ENCODE measurements at regions not wholly inside any gene's neighbourhood (a gene's known extent, or its start where the extent isn't known, plus 50 kb on each side); places are given as distances from the start of the nearest gene placed in this dataset.

DNA sequence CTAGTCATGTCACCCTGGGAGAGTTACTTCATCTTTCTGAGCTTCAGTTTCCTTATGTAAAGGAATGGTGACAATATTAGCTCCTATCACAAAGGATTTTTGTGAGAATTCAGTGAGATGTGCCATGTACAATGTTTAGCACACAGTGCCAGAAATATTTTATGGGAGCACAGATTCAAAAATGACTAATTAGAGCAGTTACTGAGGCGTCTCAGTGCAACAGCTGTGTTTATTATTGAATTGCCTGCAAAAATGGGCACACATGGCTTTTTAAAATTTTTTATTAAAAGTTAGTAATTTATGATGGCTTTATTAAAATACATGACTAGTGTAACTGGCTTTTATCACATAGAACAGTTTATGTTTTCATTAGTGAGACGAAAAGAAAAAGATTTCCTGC lies 134.3 kb upstream of the AHI1 start:
- WGBS (ENCODE audit: insufficient coverage), result no CpG with 5 or more reads among the region's 2 CpGs

DNA sequence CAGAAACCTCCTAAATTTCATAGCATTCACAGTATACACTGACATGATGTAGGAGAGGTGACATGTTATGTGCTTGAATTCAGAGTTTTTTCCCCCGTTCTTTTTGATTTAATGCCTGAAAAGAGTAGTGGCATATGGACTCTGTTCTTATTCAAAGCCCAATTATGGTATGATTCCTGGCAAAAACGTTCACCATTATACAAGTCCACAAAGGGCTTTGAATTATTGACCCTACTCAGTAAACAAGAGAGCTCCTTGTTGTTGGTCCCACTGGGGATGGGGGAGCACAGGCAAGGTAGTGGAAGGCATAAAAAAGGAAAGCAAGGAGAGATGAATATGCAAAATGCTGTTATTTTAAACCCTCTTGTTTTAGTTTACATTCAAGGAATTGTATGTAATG lies 136.0 kb upstream of the AHI1 start:
- CTCF ChIA-PET, result interaction anchor here (1.4 kb wide), 1 partner anchor 78 kb away, joined by 3 read pairs; no protein-coding TSS in a partner anchor
- POLR2A ChIA-PET, result no interaction called here
- Histone ChIP-seq H3K4me1 (ENCODE audit: control extremely low read depth in 1 of 4, control insufficient read depth in 4 of 4, insufficient read depth in 4 of 4, low read length in 3 of 4) (no peaks in the 10 kb centered on the region), H3K4me3 (ENCODE audit: control insufficient read depth in 1 of 7, extremely low read depth in 1 of 7, insufficient read depth in 4 of 7, low read depth in 2 of 7, low read length in 6 of 7) (no peak overlapping the region), H3K9me3 (ENCODE audit: control extremely low read depth in 1 of 5, control insufficient read depth in 4 of 5, insufficient read depth in 2 of 5, low read depth in 1 of 5, low read length in 4 of 5) (no peaks in the 10 kb centered on the region), H3K36me3 (ENCODE audit: control insufficient read depth in 4 of 4, insufficient read depth in 4 of 4, low read length in 3 of 4) (no peaks in the 10 kb centered on the region), H3K27ac (ENCODE audit: insufficient read depth in 1 of 2, low read depth in 1 of 2, low read length in 2 of 2, poor library complexity in 1 of 2, severe bottlenecking in 2 of 2) (no peak overlapping the region), H3K27me3 (replicated peaks in 2 of 5; ENCODE audit: control insufficient read depth in 4 of 5, insufficient read depth in 5 of 5, low read length in 4 of 5) (no peaks in the 10 kb centered on the region)
- no CpG with 5 or more reads among the region's 2 CpGs for WGBS (ENCODE audit: insufficient coverage)
- no peak for DNase-seq

More for the DNA sequence above, 134.3 kb upstream of the AHI1 start:
- POLR2A ChIA-PET, result no interaction called here
- H3K9me3 ChIP-seq (ENCODE audit: control extremely low read depth in 1 of 5, control insufficient read depth in 4 of 5, insufficient read depth in 2 of 5, low read depth in 1 of 5, low read length in 4 of 5), result no peaks in the 10 kb centered on the region
- no peaks in the 10 kb centered on the region for H3K27me3 ChIP-seq (replicated peaks in 2 of 5; ENCODE audit: control insufficient read depth in 4 of 5, insufficient read depth in 5 of 5, low read length in 4 of 5)
- no peaks in the 10 kb centered on the region for H3K36me3 ChIP-seq (ENCODE audit: control insufficient read depth in 4 of 4, insufficient read depth in 4 of 4, low read length in 3 of 4)
- no peaks in the 10 kb centered on the region for H3K4me1 ChIP-seq (ENCODE audit: control extremely low read depth in 1 of 4, control insufficient read depth in 4 of 4, insufficient read depth in 4 of 4, low read length in 3 of 4)
- H3K27ac ChIP-seq (ENCODE audit: insufficient read depth in 1 of 2, low read depth in 1 of 2, low read length in 2 of 2, poor library complexity in 1 of 2, severe bottlenecking in 2 of 2), result no peak overlapping the region
- DNase-seq, result no peak
- H3K4me3 ChIP-seq (ENCODE audit: control insufficient read depth in 1 of 7, extremely low read depth in 1 of 7, insufficient read depth in 4 of 7, low read depth in 2 of 7, low read length in 6 of 7), result no peak overlapping the region
- CTCF ChIA-PET, result no interaction called here

GRCh38 chr6:135637701-135638100 lies 140.2 kb upstream of the AHI1 start:
- CTCF ChIA-PET, result no interaction called here
- Histone ChIP-seq H3K27me3 (replicated peaks in 2 of 5; ENCODE audit: control insufficient read depth in 4 of 5, insufficient read depth in 5 of 5, low read length in 4 of 5) (no peaks in the 10 kb centered on the region), H3K4me3 (ENCODE audit: control insufficient read depth in 1 of 7, extremely low read depth in 1 of 7, insufficient read depth in 4 of 7, low read depth in 2 of 7, low read length in 6 of 7) (no peak overlapping the region), H3K4me1 (ENCODE audit: control extremely low read depth in 1 of 4, control insufficient read depth in 4 of 4, insufficient read depth in 4 of 4, low read length in 3 of 4) (no peaks in the 10 kb centered on the region), H3K27ac (ENCODE audit: insufficient read depth in 1 of 2, low read depth in 1 of 2, low read length in 2 of 2, poor library complexity in 1 of 2, severe bottlenecking in 2 of 2) (no peak overlapping the region), H3K36me3 (ENCODE audit: control insufficient read depth in 4 of 4, insufficient read depth in 4 of 4, low read length in 3 of 4) (no peaks in the 10 kb centered on the region), H3K9me3 (ENCODE audit: control extremely low read depth in 1 of 5, control insufficient read depth in 4 of 5, insufficient read depth in 2 of 5, low read depth in 1 of 5, low read length in 4 of 5) (no peaks in the 10 kb centered on the region)
- no peak for DNase-seq
- POLR2A ChIA-PET, result no interaction called here

DNA sequence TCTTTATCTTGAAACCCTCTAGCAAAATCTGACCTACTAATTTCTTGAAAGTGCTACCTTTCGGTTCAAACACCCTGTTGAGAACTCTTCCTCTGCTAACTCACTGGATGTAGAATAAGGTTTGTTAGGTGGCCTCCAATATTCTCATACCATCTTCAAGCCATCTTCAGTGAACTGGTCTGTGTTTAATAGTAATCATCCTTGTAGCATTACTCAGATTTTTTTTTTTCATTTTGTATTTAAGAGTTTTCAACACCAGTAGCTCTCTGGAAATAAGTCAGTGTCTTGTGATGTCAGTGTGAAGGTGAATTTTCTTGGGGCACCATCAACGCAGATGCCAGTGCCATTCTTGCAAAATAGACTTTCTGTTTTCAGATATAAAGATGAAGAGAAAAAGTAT lies 140.6 kb upstream of the AHI1 start:
- Histone ChIP-seq H3K27ac (ENCODE audit: insufficient read depth in 1 of 2, low read depth in 1 of 2, low read length in 2 of 2, poor library complexity in 1 of 2, severe bottlenecking in 2 of 2) (no peak overlapping the region), H3K9me3 (ENCODE audit: control extremely low read depth in 1 of 5, control insufficient read depth in 4 of 5, insufficient read depth in 2 of 5, low read depth in 1 of 5, low read length in 4 of 5) (no peaks in the 10 kb centered on the region), H3K4me1 (ENCODE audit: control extremely low read depth in 1 of 4, control insufficient read depth in 4 of 4, insufficient read depth in 4 of 4, low read length in 3 of 4) (no peaks in the 10 kb centered on the region), H3K4me3 (ENCODE audit: control insufficient read depth in 1 of 7, extremely low read depth in 1 of 7, insufficient read depth in 4 of 7, low read depth in 2 of 7, low read length in 6 of 7) (no peak overlapping the region), H3K36me3 (ENCODE audit: control insufficient read depth in 4 of 4, insufficient read depth in 4 of 4, low read length in 3 of 4) (no peaks in the 10 kb centered on the region), H3K27me3 (replicated peaks in 2 of 5; ENCODE audit: control insufficient read depth in 4 of 5, insufficient read depth in 5 of 5, low read length in 4 of 5) (no peaks in the 10 kb centered on the region)
- ChIA-PET POLR2A (no interaction called here), CTCF (no interaction called here)
- no peak for DNase-seq
- WGBS (ENCODE audit: insufficient coverage), result no CpG with 5 or more reads among the region's 2 CpGs

DNA sequence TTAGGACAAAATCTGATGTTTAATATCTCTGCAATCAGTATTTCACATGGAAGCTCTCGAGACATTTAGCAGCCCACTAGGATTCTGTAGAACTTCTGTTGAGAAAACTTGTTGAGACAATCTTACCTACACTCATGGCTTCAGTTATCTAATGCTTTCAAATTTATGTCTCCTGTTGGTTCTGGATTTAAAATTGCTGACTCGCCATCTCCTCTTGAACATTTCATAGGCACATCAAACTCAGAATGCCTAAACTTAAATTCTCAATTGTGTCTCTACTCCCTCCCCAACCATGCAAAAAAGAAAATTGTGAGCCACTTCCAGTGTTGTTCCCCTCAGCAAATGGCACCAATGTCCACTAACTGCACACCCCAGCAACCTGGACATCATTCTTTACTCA lies 142.5 kb upstream of the AHI1 start:
- Histone ChIP-seq H3K36me3 (ENCODE audit: control insufficient read depth in 4 of 4, insufficient read depth in 4 of 4, low read length in 3 of 4) (no peaks in the 10 kb centered on the region), H3K9me3 (ENCODE audit: control extremely low read depth in 1 of 5, control insufficient read depth in 4 of 5, insufficient read depth in 2 of 5, low read depth in 1 of 5, low read length in 4 of 5) (no peaks in the 10 kb centered on the region), H3K27me3 (replicated peaks in 2 of 5; ENCODE audit: control insufficient read depth in 4 of 5, insufficient read depth in 5 of 5, low read length in 4 of 5) (no peaks in the 10 kb centered on the region), H3K4me1 (ENCODE audit: control extremely low read depth in 1 of 4, control insufficient read depth in 4 of 4, insufficient read depth in 4 of 4, low read length in 3 of 4) (no peaks in the 10 kb centered on the region), H3K27ac (ENCODE audit: insufficient read depth in 1 of 2, low read depth in 1 of 2, low read length in 2 of 2, poor library complexity in 1 of 2, severe bottlenecking in 2 of 2) (no peak overlapping the region), H3K4me3 (ENCODE audit: control insufficient read depth in 1 of 7, extremely low read depth in 1 of 7, insufficient read depth in 4 of 7, low read depth in 2 of 7, low read length in 6 of 7) (no peak overlapping the region)
- ChIA-PET POLR2A (no interaction called here), CTCF (no interaction called here)
- no peak for DNase-seq
- WGBS (ENCODE audit: insufficient coverage), result 100% methylated on average over 2 of the region's 2 CpGs

DNA sequence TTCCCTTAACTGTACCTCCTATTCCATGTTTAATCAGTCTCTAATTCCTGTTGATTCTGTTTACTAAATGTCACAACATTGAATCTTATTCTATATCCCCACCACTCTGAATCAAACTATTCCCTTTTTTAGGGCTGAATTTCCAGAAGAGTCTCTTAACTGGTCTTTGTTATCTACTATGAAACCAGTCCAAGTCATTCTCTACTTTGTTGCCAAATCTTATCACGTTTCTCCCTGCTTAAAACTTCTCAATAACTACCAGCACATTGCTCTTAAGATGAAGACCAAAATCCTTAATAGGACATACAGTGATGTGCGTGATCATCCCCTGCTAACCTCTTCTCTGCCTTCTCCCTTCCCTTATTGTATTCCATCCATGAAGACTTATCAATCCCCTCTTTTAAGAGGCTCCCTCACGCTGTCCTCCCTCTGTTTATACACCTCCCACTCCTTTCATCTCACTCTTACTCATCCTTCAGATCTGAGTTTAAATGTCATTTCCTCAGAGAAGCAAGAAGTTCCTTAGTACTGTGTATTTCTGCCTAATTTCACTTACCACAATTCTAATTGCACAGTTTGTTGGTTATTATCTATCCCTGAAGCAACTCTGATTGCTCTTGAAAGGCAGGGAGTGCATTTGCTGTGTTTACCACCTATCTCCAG lies 143.0 kb upstream of the AHI1 start:
- ChIA-PET CTCF (no interaction called here), POLR2A (no interaction called here)
- WGBS (ENCODE audit: insufficient coverage), result 93% methylated on average over 3 of the region's 3 CpGs
- Histone ChIP-seq H3K9me3 (ENCODE audit: control extremely low read depth in 1 of 5, control insufficient read depth in 4 of 5, insufficient read depth in 2 of 5, low read depth in 1 of 5, low read length in 4 of 5) (no peaks in the 10 kb centered on the region), H3K27ac (ENCODE audit: insufficient read depth in 1 of 2, low read depth in 1 of 2, low read length in 2 of 2, poor library complexity in 1 of 2, severe bottlenecking in 2 of 2) (no peak overlapping the region), H3K27me3 (replicated peaks in 2 of 5; ENCODE audit: control insufficient read depth in 4 of 5, insufficient read depth in 5 of 5, low read length in 4 of 5) (no peaks in the 10 kb centered on the region), H3K4me1 (ENCODE audit: control extremely low read depth in 1 of 4, control insufficient read depth in 4 of 4, insufficient read depth in 4 of 4, low read length in 3 of 4) (no peaks in the 10 kb centered on the region), H3K36me3 (ENCODE audit: control insufficient read depth in 4 of 4, insufficient read depth in 4 of 4, low read length in 3 of 4) (no peaks in the 10 kb centered on the region), H3K4me3 (ENCODE audit: control insufficient read depth in 1 of 7, extremely low read depth in 1 of 7, insufficient read depth in 4 of 7, low read depth in 2 of 7, low read length in 6 of 7) (no peak overlapping the region)
- no peak for DNase-seq

DNA sequence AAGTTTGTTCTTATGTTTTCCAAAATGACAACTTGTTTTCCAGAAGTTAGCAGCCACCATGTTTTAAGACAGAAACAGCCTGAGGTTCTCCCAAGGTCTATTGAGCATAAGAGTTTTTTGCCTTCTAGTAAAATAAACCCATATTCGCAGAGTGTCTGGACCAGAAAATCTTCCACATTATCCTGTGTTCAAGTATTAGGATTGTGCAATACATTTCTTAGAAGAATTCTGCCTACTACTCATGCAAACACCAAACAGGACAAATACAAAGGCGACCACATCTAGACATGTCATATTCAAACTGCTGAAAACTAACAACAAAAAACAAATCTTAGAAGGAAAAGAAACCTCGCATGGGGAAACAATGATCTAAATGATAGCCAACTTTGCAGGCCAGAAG lies 145.4 kb upstream of the AHI1 start:
- no peak overlapping the region for H3K4me3 ChIP-seq (ENCODE audit: control insufficient read depth in 1 of 7, extremely low read depth in 1 of 7, insufficient read depth in 4 of 7, low read depth in 2 of 7, low read length in 6 of 7)
- no peak for DNase-seq
- H3K36me3 ChIP-seq (ENCODE audit: control insufficient read depth in 4 of 4, insufficient read depth in 4 of 4, low read length in 3 of 4), result no peaks in the 10 kb centered on the region
- no peak overlapping the region for H3K27ac ChIP-seq (ENCODE audit: insufficient read depth in 1 of 2, low read depth in 1 of 2, low read length in 2 of 2, poor library complexity in 1 of 2, severe bottlenecking in 2 of 2)
- ChIA-PET POLR2A (no interaction called here), CTCF (no interaction called here)
- peaks cover 0 to 3% (median 0%) of the 10 kb centered on the region in 5 experiments for H3K9me3 ChIP-seq (ENCODE audit: control extremely low read depth in 1 of 5, control insufficient read depth in 4 of 5, insufficient read depth in 2 of 5, low read depth in 1 of 5, low read length in 4 of 5)
- 100% methylated on average over 1 of the region's 3 CpGs for WGBS (ENCODE audit: insufficient coverage)
- no peaks in the 10 kb centered on the region for H3K27me3 ChIP-seq (replicated peaks in 2 of 5; ENCODE audit: control insufficient read depth in 4 of 5, insufficient read depth in 5 of 5, low read length in 4 of 5)
- H3K4me1 ChIP-seq (ENCODE audit: control extremely low read depth in 1 of 4, control insufficient read depth in 4 of 4, insufficient read depth in 4 of 4, low read length in 3 of 4), result no peaks in the 10 kb centered on the region
